Vagina (tissue), 2 donors: ENCODE measurements at regions not wholly inside any gene's neighbourhood (a gene's known extent, or its start where the extent isn't known, plus 50 kb on each side); places are given as distances from the start of the nearest gene placed in this dataset.

Experiments
- DNase-seq, 2 donors: peaks; one replicate each; pipeline ENCODE4 v3.0.0-alpha.2; 2017; ENCODE audit errors: extremely low spot score in 2 of 2
- H3K27ac ChIP-seq: fragments of 200-600 bp; sonication (generic); one replicate; pipeline ENCODE4 v1.5.1; 2019
- H3K27me3 ChIP-seq: fragments of 200-600 bp; sonication (generic); one replicate; pipeline ENCODE4 v1.5.1; 2019
- H3K36me3 ChIP-seq, 2 donors: fragments of 200-600 bp; sonication (generic); one replicate each; pipeline ENCODE4 v1.5.1; 2017 to 2019
- H3K4me1 ChIP-seq: fragments of 200-600 bp; sonication (generic); one replicate; pipeline ENCODE4 v1.5.1; 2019
- H3K4me3 ChIP-seq, 2 donors: fragments of 200-600 bp; sonication (generic); 1 replicate in 1 of 2; 2 replicates in 1 of 2; pipeline ENCODE4 v1.5.1; 2016 to 2019
- H3K9me3 ChIP-seq: fragments of 200-600 bp; sonication (generic); one replicate; pipeline ENCODE4 v1.5.1; 2019
- POLR2A ChIP-seq, 2 donors: fragments of 450-650 bp; IDR thresholded peaks; one replicate each; pipeline ENCODE4 v1.6.1; 2017; ENCODE audit warnings: antibody characterized with exemption in 2 of 2, mild to moderate bottlenecking in 2 of 2, moderate library complexity in 2 of 2
- POLR2AphosphoS5 ChIP-seq, 2 donors: sonication (generic); formaldehyde crosslinking; IDR thresholded peaks; one replicate each; pipeline ENCODE4 v1.9.0; 2017; ENCODE audit warnings: antibody characterized with exemption in 2 of 2, mild to moderate bottlenecking in 2 of 2, low read depth in 1 of 2; ENCODE audit not compliant: insufficient read depth in 1 of 2
- intact Hi-C: fragments of 100-400 bp; cut with DNase I; formaldehyde crosslinking; loops from one replicate; pipeline ENCODE4 v1.15.1; 2023
- TF ChIP-seq, protein P1 (sequence below), 3 experiments: fragments of 450-650 bp in 2 of 3; fragments of 200-600 bp in 1 of 3; sonication (generic) in 1 of 3; IDR thresholded peaks; one replicate each; pipeline ENCODE4 v1.5.1; 2017 to 2019; ENCODE audit warnings: antibody characterized with exemption in 3 of 3, mild to moderate bottlenecking in 2 of 3, moderate library complexity in 2 of 3

DNA sequence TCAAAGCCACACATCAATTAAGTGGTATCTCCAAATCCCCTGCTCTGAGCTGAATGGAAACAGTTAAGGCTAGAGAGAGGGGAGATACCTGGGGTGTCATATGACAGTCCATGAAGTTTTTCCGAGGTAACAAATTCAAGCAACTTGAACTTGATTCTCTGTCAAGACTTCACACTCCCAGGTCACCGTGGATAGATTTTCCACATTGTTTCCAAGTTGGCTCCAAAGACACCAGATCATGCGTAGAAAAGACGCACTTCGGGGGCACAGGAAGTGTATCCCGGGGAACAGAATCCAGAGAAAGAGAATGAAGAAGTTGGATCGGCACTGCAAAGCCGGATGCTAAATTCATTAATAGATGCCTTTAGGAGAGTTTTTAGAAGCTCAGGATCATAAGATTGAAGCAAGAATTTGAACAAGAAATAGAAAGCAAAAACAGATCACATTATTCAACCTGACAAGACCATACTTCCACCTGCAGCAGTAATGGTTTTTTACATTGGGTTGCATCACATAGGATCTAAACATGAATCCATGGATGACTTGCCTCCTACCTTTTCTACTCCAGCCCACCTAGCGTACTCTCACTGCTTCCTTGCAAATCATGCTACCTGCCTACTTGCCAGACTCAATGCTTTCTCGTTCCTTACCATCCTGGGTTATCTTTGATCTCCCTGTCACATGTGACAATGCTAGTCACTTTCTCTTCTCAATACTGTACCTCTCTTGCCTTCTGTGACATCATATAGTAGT lies 253.0 kb upstream of the ADAMTS9 start:
- no peak overlapping the region for H3K27ac ChIP-seq
- no peak for DNase-seq
- H3K9me3 ChIP-seq = no peaks in the 10 kb centered on the region
- H3K36me3 ChIP-seq = no peaks in the 10 kb centered on the region
- no peak overlapping the region for H3K4me3 ChIP-seq
- TF ChIP-seq POLR2AphosphoS5 (IDR thresholded peaks at IDR 0.05; ENCODE audit: insufficient read depth in 1 of 2, low read depth in 1 of 2) = no peak
- TF ChIP-seq POLR2A (IDR thresholded peaks at IDR 0.05) = no peak
- TF ChIP-seq, protein P1, sequence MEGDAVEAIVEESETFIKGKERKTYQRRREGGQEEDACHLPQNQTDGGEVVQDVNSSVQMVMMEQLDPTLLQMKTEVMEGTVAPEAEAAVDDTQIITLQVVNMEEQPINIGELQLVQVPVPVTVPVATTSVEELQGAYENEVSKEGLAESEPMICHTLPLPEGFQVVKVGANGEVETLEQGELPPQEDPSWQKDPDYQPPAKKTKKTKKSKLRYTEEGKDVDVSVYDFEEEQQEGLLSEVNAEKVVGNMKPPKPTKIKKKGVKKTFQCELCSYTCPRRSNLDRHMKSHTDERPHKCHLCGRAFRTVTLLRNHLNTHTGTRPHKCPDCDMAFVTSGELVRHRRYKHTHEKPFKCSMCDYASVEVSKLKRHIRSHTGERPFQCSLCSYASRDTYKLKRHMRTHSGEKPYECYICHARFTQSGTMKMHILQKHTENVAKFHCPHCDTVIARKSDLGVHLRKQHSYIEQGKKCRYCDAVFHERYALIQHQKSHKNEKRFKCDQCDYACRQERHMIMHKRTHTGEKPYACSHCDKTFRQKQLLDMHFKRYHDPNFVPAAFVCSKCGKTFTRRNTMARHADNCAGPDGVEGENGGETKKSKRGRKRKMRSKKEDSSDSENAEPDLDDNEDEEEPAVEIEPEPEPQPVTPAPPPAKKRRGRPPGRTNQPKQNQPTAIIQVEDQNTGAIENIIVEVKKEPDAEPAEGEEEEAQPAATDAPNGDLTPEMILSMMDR (IDR thresholded peaks at IDR 0.05) = no peak
- intact Hi-C loops = no loop called here
- no peaks in the 10 kb centered on the region for H3K27me3 ChIP-seq
- H3K4me1 ChIP-seq = peaks cover 55% of the 10 kb centered on the region

DNA sequence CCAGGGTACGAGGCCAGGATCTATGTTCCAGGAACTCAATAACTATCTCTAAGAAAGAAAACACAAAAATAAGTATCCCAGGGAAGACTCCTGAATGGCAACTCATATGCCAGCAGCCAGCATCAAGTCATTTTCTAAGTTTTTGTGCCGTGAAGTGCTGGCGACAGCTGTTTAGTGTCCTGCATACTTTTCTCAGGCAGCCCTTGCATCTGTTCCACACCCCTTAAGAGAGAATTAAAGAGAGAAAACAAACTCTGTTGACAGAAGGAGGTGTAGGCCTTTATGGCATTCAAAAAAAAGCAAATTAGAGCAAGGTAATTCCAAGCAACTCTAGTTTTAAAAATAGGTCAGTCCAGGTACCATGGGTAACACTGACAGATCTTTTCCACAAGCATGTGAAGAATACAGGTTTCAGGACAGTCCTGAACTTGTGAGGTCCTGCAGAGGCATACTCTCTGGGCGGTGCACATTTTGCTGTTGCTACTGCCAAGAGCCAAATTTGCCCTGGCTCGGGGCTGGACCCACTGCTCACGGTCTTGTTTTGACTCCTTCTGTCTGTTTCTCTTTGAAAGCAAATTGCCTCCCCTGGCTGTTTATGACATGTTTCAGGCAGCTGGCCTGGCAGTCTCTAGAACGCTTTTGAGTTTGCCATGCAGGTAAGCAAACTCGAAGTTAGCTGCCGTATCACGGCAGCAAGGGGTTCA lies 252.1 kb upstream of the ADAMTS9 start:
- no peaks in the 10 kb centered on the region for H3K36me3 ChIP-seq
- H3K27ac ChIP-seq = peak overlapping the region; percentile 37
- peaks cover 55% of the 10 kb centered on the region for H3K4me1 ChIP-seq
- intact Hi-C loops = no loop called here
- no peak overlapping the region for H3K4me3 ChIP-seq
- H3K9me3 ChIP-seq = no peaks in the 10 kb centered on the region
- DNase-seq = no peak
- no peak for TF ChIP-seq POLR2A (IDR thresholded peaks at IDR 0.05)
- TF ChIP-seq, protein P1 (IDR thresholded peaks at IDR 0.05) = no peak
- no peak for TF ChIP-seq POLR2AphosphoS5 (IDR thresholded peaks at IDR 0.05; ENCODE audit: insufficient read depth in 1 of 2, low read depth in 1 of 2)
- H3K27me3 ChIP-seq = no peaks in the 10 kb centered on the region

DNA sequence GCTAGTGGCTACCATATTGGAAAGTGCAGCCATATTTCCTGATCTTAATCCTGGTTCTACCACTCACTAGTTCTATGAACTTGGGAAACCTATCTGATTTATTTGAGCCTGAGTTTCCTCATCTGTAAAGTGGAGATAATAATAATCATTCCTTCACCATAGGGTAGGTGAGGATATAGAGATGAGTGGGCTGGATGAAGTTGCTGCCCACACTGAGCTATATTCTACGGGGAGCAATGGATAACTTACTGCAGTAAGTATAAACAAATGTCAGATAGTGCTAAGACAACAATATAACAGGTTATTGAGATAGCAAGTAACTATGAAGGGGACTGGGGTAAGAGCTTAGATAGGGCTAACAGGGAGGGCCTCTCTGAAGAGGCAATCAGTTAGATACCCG lies 251.5 kb upstream of the ADAMTS9 start:
- Histone ChIP-seq H3K27ac (peak overlapping the region; percentile 37), H3K36me3 (no peaks in the 10 kb centered on the region), H3K4me3 (no peak overlapping the region), H3K9me3 (no peaks in the 10 kb centered on the region), H3K4me1 (peaks cover 52% of the 10 kb centered on the region), H3K27me3 (no peaks in the 10 kb centered on the region)
- TF ChIP-seq POLR2A (IDR thresholded peaks at IDR 0.05) = no peak
- no peak for TF ChIP-seq POLR2AphosphoS5 (IDR thresholded peaks at IDR 0.05; ENCODE audit: insufficient read depth in 1 of 2, low read depth in 1 of 2)
- TF ChIP-seq, protein P1 (IDR thresholded peaks at IDR 0.05) = no peak
- intact Hi-C loops = no loop called here
- DNase-seq = no peak

DNA sequence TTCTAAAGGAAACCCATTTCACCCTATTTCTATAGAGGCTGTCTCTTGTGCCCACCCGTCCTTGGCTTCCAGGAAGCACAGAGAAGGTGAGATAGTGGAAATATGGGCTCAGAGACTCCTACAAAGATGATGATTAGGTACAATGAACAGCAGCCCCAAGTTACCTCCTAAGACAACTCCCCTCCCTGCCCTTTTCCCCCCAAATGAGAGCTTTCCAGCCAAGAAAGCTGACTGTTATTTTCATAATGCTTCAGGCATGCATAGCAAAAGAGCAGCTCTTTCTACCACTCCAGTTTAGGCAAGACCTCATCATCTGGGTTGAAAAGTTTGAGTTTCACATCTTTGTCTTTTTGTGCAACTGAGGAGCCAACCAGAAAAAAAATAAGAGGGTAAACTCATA lies 248.8 kb upstream of the ADAMTS9 start:
- Histone ChIP-seq H3K36me3 (no peaks in the 10 kb centered on the region), H3K4me3 (no peak overlapping the region), H3K4me1 (peaks cover 41% of the 10 kb centered on the region), H3K9me3 (no peaks in the 10 kb centered on the region), H3K27me3 (no peaks in the 10 kb centered on the region), H3K27ac (peak overlapping the region; percentile 10)
- intact Hi-C loops = no loop called here
- no peak for DNase-seq
- TF ChIP-seq, protein P1 (IDR thresholded peaks at IDR 0.05) = no peak
- no peak for TF ChIP-seq POLR2AphosphoS5 (IDR thresholded peaks at IDR 0.05; ENCODE audit: insufficient read depth in 1 of 2, low read depth in 1 of 2)
- no peak for TF ChIP-seq POLR2A (IDR thresholded peaks at IDR 0.05)

DNA sequence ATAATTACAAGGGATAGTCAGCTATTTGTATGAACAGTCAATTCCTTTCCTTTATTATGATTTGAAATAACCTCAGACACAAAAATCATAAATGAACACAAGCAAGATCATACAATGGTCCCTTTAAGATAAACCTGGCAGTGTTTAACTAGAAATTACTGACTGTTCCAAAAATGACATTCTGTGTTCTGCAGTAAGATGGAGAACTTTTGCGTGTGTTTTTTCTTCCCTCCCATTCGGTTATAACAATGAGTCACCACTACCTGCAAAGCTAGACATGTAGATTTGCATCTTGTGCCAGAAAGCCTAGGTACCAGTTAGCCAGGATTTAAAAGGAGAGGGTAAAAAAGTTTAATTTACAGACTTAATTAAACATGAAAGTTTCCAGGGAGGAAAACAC lies 248.2 kb upstream of the ADAMTS9 start:
- DNase-seq = no peak
- H3K27me3 ChIP-seq = no peaks in the 10 kb centered on the region
- H3K4me3 ChIP-seq = no peak overlapping the region
- H3K4me1 ChIP-seq = peaks cover 36% of the 10 kb centered on the region
- H3K36me3 ChIP-seq = no peaks in the 10 kb centered on the region
- intact Hi-C loops = no loop called here
- no peaks in the 10 kb centered on the region for H3K9me3 ChIP-seq
- H3K27ac ChIP-seq = peak overlapping the region; percentile 37
- TF ChIP-seq POLR2A (IDR thresholded peaks at IDR 0.05) (no peak), POLR2AphosphoS5 (IDR thresholded peaks at IDR 0.05; ENCODE audit: insufficient read depth in 1 of 2, low read depth in 1 of 2) (peak in 1 of 2 donors; percentile 66)
